ENCODE measurements at regions not wholly inside any gene's neighbourhood (a gene's known extent, or its start where the extent isn't known, plus 50 kb on each side); places are given as distances from the start of the nearest gene placed in this dataset.
"Not testable (repeated sequence)": the region's sequence is repeated elsewhere in the genome, so short reads cannot be mapped to it uniquely, and the experiment has no call there.

DNA sequence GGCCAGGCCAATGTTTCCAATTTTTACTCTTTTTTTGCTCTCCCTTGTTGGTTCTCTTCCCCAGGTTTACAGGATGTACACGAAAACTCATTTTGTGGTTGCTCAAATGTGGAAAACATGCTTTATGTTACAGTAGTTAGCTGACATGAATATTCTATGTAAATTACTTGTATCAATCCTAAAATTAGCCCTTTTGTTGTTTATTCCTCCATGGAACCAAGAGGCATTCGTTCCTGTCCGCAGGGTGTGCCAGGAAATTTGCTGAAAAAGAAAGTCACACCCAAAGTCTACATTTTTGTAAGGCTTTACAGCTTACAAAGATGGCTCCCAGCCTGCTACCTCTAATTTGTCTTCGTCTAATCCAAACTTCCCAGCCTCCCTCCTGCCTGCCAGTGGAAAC, 652.3 kb downstream of the ETS1 start:
- DNase-seq (ENCODE audit: low spot score) = no peak
- no peak overlapping the region for H3K4me3 ChIP-seq
- no peaks in the 10 kb centered on the region for H3K27me3 ChIP-seq
- H3K4me1 ChIP-seq = no peaks in the 10 kb centered on the region
- TF ChIP-seq, protein P1, sequence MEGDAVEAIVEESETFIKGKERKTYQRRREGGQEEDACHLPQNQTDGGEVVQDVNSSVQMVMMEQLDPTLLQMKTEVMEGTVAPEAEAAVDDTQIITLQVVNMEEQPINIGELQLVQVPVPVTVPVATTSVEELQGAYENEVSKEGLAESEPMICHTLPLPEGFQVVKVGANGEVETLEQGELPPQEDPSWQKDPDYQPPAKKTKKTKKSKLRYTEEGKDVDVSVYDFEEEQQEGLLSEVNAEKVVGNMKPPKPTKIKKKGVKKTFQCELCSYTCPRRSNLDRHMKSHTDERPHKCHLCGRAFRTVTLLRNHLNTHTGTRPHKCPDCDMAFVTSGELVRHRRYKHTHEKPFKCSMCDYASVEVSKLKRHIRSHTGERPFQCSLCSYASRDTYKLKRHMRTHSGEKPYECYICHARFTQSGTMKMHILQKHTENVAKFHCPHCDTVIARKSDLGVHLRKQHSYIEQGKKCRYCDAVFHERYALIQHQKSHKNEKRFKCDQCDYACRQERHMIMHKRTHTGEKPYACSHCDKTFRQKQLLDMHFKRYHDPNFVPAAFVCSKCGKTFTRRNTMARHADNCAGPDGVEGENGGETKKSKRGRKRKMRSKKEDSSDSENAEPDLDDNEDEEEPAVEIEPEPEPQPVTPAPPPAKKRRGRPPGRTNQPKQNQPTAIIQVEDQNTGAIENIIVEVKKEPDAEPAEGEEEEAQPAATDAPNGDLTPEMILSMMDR (IDR thresholded peaks at IDR 0.05) = no peak
- no peaks in the 10 kb centered on the region for H3K9me3 ChIP-seq
- no peak overlapping the region for H3K27ac ChIP-seq
- no peaks in the 10 kb centered on the region for H3K36me3 ChIP-seq

DNA sequence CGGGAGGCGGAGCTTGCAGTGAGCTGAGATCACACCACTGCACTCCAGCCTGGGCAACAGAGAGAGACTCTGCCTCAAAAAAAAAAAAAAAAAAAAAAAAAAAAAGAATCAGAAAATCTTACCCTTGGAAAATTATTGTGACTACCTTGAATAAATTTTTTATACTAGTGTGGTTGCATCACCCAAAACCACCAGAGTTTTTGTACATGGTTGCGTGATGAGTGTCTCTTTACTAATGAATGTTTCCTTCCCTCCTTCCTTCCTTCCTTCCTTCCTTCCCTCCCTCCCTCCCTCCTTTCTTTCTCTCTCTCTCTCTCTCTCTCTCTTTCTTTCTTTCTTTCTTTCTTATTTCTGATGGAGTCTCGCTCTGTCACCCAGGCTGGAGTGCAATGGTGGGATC, 653.4 kb downstream of the ETS1 start:
- DNase-seq (ENCODE audit: low spot score); H3K27ac ChIP-seq; H3K4me1 ChIP-seq; H3K27me3 ChIP-seq; H3K36me3 ChIP-seq; H3K9me3 ChIP-seq; H3K4me3 ChIP-seq: not testable (repeated sequence)

DNA sequence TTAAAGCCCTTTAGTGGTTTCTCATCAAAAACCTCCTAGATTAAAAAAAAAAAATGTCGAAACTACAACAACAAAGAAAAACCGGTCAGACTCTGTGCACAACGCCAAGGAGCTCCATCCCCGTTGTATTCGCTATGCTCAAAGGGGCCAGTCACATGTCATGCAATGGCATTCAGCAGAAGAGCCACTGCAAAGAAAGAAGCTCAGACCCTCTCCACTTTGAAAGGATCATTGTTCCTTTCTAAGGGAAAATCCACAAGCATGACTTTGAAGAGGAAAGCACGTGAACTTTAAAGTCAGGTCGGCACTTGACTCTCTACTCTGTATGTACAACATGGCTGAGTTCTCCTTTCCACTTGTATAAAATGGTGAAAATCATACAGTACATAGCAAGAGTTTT, 655.6 kb downstream of the ETS1 start:
- Histone ChIP-seq H3K36me3 (no peaks in the 10 kb centered on the region), H3K9me3 (no peaks in the 10 kb centered on the region), H3K27me3 (no peaks in the 10 kb centered on the region), H3K4me1 (no peaks in the 10 kb centered on the region), H3K27ac (no peak overlapping the region), H3K4me3 (no peak overlapping the region)
- no peak for DNase-seq (ENCODE audit: low spot score)
- TF ChIP-seq, protein P1 (IDR thresholded peaks at IDR 0.05) = no peak

DNA sequence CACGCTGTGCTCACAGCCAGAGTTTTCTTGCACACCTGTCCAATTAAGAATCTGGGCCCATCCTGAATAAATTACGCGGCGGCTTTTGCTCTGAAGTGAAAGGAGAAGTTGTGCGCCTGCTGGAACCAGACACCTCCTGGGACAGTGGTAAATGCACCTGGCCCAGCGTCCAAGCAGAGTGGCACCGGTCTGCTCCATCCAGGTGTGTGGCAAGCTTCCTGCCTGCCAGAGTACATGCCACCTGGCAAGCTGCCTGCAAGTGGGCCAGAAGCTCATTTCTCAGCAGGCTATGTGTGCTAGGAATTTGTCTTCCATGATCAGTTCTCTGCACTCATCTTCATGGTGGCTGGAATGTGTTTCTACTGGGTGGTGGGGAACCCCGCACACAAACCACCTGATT, 660.6 kb downstream of the ETS1 start:
- Histone ChIP-seq H3K27me3 (no peaks in the 10 kb centered on the region), H3K9me3 (no peaks in the 10 kb centered on the region), H3K4me1 (no peaks in the 10 kb centered on the region), H3K36me3 (no peaks in the 10 kb centered on the region), H3K27ac (no peak overlapping the region), H3K4me3 (no peak overlapping the region)
- no peak for DNase-seq (ENCODE audit: low spot score)
- TF ChIP-seq, protein P1 (IDR thresholded peaks at IDR 0.05) = no peak

DNA sequence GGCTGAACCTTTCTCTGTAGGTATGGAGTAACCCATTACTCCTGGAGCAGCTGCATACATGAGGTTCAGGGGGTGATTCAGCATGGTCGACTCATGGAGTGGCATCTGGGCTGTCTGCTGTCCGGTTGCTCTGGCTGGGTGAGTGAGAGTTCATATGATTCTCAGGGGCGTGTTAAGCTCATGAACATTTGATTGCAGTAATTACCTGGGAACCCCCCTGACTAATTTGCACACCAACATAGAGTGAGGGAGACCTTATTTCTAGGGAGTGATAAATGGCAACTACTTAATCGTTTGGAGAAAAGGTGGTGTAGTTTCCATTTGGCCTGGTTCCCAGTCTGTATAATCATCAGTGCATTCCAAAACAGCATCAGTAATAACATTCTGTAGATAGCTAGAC, 661.9 kb downstream of the ETS1 start:
- Histone ChIP-seq H3K27ac (no peak overlapping the region), H3K27me3 (no peaks in the 10 kb centered on the region), H3K36me3 (no peaks in the 10 kb centered on the region), H3K4me3 (no peak overlapping the region), H3K4me1 (no peaks in the 10 kb centered on the region), H3K9me3 (no peaks in the 10 kb centered on the region)
- DNase-seq (ENCODE audit: low spot score) = no peak
- TF ChIP-seq, protein P1 (IDR thresholded peaks at IDR 0.05) = no peak

DNA sequence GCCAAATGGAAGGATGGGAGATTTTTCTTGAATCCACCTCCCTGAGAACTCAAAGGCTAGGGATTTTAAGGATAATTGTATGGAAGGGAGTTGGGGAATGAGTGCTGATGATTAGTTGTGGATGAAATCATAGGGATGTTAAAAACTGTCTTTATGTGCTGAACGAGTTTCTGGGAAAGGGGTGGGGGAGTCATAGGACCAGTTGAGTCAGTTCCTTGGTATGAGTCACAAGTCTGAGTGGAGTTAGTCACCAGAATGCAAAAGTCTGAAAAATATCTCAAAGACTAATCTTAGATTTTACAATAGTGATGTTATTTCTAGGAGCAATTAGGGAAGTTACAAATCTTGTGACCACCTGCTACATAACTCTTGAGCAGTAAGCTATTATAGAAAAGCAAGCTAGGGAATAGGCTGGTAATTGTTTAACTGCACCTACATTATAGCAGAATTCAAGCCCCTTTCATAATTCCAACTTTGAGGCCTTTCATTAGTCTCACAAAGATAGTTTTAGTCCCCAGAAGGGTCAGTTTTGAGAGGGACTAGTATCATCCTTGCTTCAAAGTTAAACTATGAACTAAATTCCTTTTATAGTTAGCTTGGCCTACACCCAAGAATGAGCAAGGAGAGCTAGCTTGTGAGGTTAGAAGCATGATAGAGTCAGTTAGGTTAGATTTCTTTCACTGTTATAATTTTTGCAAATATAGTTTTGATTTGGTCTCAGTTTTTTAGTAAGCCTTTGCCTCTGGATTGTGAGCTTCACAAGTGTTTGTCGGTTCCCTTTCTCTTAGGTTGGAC, 668.0 kb downstream of the ETS1 start:
- Histone ChIP-seq H3K4me3 (no peak overlapping the region), H3K27me3 (no peaks in the 10 kb centered on the region), H3K4me1 (no peaks in the 10 kb centered on the region), H3K27ac (no peak overlapping the region), H3K9me3 (peaks cover 0 to 9% of the 10 kb centered on the region in 2 donors), H3K36me3 (no peaks in the 10 kb centered on the region)
- no peak for DNase-seq (ENCODE audit: low spot score)
- TF ChIP-seq, protein P1 (IDR thresholded peaks at IDR 0.05) = no peak

Data from right atrium auricular region (tissue), 2 donors.